Loucy (cell line): ENCODE measurements at regions not wholly inside any gene's neighbourhood (a gene's known extent, or its start where the extent isn't known, plus 50 kb on each side); places are given as distances from the start of the nearest gene placed in this dataset.
"Not testable (repeated sequence)": the region's sequence is repeated elsewhere in the genome, so short reads cannot be mapped to it uniquely, and the experiment has no call there.

Source experiments
- H2AFZ ChIP-seq: fragments of 200-600 bp; sonication (generic); 2 replicates; pipeline ENCODE4 v1.6.0; 2016; ENCODE audit warnings: antibody characterized with exemption, mild to moderate bottlenecking, low read length, moderate library complexity
- H3F3A ChIP-seq: fragments of 200-600 bp; 2 replicates; pipeline ENCODE4 v1.6.0; 2016; ENCODE audit warnings: antibody characterized with exemption, low read depth, mild to moderate bottlenecking
- H3K27me3 ChIP-seq: fragments of 200-600 bp; sonication (generic); 2 replicates; pipeline ENCODE4 v1.6.1; 2014; ENCODE audit warnings: low read length, mild to moderate bottlenecking; ENCODE audit not compliant: insufficient read depth, poor library complexity, severe bottlenecking
- H3K36me3 ChIP-seq: fragments of 200-600 bp; sonication (generic); 2 replicates; pipeline ENCODE4 v1.6.1; 2016; ENCODE audit warnings: low read length; ENCODE audit not compliant: insufficient read depth
- H3K4me1 ChIP-seq: fragments of 200-600 bp; sonication (generic); 2 replicates; pipeline ENCODE4 v1.5.1; 2014; ENCODE audit warnings: low read length, mild to moderate bottlenecking; ENCODE audit not compliant: insufficient read depth, poor library complexity, severe bottlenecking
- H3K4me2 ChIP-seq: fragments of 200-600 bp; sonication (generic); 2 replicates; pipeline ENCODE4 v1.6.0; 2014; ENCODE audit warnings: antibody characterized with exemption, low read length, low read depth, mild to moderate bottlenecking; ENCODE audit not compliant: poor library complexity, severe bottlenecking
- H3K4me3 ChIP-seq: fragments of 200-600 bp; sonication (generic); 2 replicates; pipeline ENCODE4 v1.5.1; 2014; ENCODE audit warnings: low read length, mild to moderate bottlenecking, mixed read lengths; ENCODE audit not compliant: poor library complexity, severe bottlenecking
- H3K79me2 ChIP-seq: fragments of 200-600 bp; sonication (generic); 2 replicates; pipeline ENCODE4 v1.6.1; 2014; ENCODE audit warnings: low read length; ENCODE audit not compliant: insufficient read depth
- H3K9ac ChIP-seq: fragments of 200-600 bp; sonication (generic); 2 replicates; pipeline ENCODE4 v1.6.0; 2014; ENCODE audit warnings: mild to moderate bottlenecking, low read depth, low read length, moderate library complexity; ENCODE audit not compliant: poor library complexity, severe bottlenecking
- H3K9me2 ChIP-seq: fragments of 200-600 bp; sonication (generic); replicated peaks from 2 replicates; pipeline ENCODE4 v1.6.1; 2016; ENCODE audit warnings: low read depth, low read length, mixed read lengths
- H3K9me3 ChIP-seq: fragments of 200-600 bp; sonication (generic); 2 replicates; pipeline ENCODE4 v1.6.1; 2014; ENCODE audit warnings: mild to moderate bottlenecking, antibody characterized with exemption, low read length, low read depth; ENCODE audit not compliant: insufficient read depth
- H4K20me1 ChIP-seq: fragments of 200-600 bp; sonication (generic); 2 replicates; pipeline ENCODE4 v1.6.0; 2014; ENCODE audit warnings: antibody characterized with exemption, low read length, mild to moderate bottlenecking; ENCODE audit not compliant: insufficient read depth, poor library complexity, severe bottlenecking
- CTCF ChIP-seq: fragments of 200-600 bp; sonication (generic); conservative IDR thresholded peaks from 2 replicates; pipeline ENCODE4 v1.5.1; 2014; ENCODE audit warnings: mild to moderate bottlenecking, antibody characterized with exemption, low read length
- EZH2phosphoT487 ChIP-seq: fragments of 200-600 bp; IDR thresholded peaks from 2 replicates; pipeline ENCODE4 v1.6.1; 2018; ENCODE audit warnings: antibody characterized with exemption, mild to moderate bottlenecking, moderate library complexity, borderline replicate concordance

DNA sequence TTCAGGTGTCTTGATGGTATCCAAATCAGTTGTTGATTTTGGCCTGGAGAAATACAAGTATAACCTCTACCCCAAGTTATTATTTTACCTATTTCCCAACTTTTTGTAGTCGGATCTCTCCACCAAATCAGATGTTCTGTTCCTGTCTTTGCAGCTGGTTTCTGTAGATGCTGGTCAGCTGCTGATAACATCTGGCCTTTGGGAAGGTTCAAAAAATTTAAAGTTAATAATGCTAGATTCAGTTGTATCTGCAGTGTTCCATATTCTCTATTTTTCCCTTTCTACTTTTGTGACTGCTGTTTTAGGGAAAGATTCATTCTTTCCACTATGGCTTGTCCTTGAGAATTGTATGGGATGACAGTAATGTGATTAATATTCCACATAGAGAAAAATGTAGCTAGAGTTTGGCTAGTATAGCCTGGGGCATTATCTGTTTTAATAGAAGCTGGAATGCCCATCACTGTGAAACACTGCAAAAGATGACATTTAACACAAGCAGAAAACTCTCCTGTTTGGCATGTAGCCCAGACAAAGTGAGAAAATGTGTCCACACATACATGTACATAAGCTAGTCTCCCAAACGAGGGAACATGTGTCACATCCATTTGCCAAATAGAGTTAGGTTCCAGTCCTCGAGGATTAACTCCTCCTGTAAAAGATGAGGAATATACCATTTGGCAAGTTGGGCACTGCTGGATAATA, 99.2 kb downstream of the ZNF100 start:
- H3K9me2 ChIP-seq, H2AFZ ChIP-seq, H4K20me1 ChIP-seq, H3K9me3 ChIP-seq, H3F3A ChIP-seq, H3K36me3 ChIP-seq, H3K4me3 ChIP-seq, H3K27me3 ChIP-seq, H3K4me1 ChIP-seq, H3K79me2 ChIP-seq, H3K9ac ChIP-seq, H3K4me2 ChIP-seq: not testable (repeated sequence)

DNA sequence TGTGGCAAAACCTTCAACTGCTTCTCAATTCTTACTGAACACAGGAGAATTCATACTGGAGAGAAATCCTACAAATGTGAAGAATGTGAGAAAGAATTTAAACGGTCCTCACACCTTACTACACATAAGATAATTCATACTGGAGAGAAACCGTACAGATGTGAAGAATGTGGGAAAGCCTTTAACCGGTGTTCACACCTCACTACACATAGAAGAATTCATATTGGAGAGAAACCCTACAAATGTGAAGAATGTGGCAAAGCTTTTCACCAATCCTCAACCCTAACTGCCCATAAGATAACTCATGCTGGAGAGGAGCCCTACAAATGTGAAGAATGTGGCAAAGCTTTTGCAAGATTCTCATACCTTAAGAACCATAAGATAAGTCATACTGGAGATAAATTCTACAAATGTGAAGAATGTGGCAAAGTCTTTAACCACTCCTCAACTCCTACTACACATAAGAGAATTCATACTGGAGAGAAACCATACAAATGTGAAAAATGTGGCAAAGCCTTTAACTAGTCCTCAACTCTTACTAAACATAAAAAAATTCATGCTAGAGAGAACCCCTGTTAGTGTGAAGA, 111.7 kb downstream of the ZNF100 start:
- Histone ChIP-seq H3K36me3 (no peaks in the 10 kb centered on the region), H3K9me2 (no peaks in the 10 kb centered on the region), H3K4me3 (no peak overlapping the region), H3K27me3 (no peaks in the 10 kb centered on the region), H3K4me2 (no peak overlapping the region), H3K9me3 (peaks cover 5% of the 10 kb centered on the region; the same call in 1 of the 2 replicates), H3K4me1 (no peaks in the 10 kb centered on the region), H2AFZ (no peak overlapping the region), H3K79me2 (no peaks in the 10 kb centered on the region), H4K20me1 (no peaks in the 10 kb centered on the region), H3F3A (no peaks in the 10 kb centered on the region), H3K9ac (no peak overlapping the region)
- no peak for TF ChIP-seq CTCF
- TF ChIP-seq EZH2phosphoT487 = no peak

DNA sequence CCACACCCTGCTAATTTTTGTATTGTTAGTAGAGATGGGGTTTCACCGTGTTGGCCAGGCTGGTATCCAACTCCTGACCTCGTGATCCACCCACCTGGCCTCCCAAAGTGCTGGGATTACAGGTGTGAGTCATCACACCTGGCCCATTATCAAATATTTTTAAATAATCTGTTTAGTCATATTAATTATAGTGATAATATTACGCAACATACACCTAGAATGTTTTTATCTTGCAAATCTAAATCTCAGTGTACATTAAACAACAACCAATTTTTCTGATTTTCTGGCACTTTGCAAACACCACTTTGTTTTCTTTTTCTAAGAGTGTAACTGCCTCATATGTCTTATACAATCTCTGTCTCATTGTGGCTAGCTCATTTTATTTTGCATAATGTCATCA, 115.9 kb downstream of the ZNF100 start:
- not testable (repeated sequence) for H3K9me2 ChIP-seq, H3K9ac ChIP-seq, H3K4me1 ChIP-seq, H3F3A ChIP-seq, H3K4me3 ChIP-seq, H2AFZ ChIP-seq, H3K4me2 ChIP-seq, H3K36me3 ChIP-seq, H3K9me3 ChIP-seq, H4K20me1 ChIP-seq, H3K79me2 ChIP-seq, H3K27me3 ChIP-seq

- H3K4me1 ChIP-seq = no peaks in the 10 kb centered on the region
- no peaks in the 10 kb centered on the region for H3K9me2 ChIP-seq
- H2AFZ ChIP-seq = no peak overlapping the region
- no peak overlapping the region for H3K4me3 ChIP-seq
- no peaks in the 10 kb centered on the region for H3F3A ChIP-seq
- H4K20me1 ChIP-seq = no peaks in the 10 kb centered on the region
- H3K36me3 ChIP-seq = no peaks in the 10 kb centered on the region
- H3K9ac ChIP-seq = no peak overlapping the region
- H3K27me3 ChIP-seq = no peaks in the 10 kb centered on the region
- TF ChIP-seq CTCF (no peak), EZH2phosphoT487 (no peak)
- H3K9me3 ChIP-seq = no peaks in the 10 kb centered on the region
- H3K4me2 ChIP-seq = no peak overlapping the region
- H3K79me2 ChIP-seq = no peaks in the 10 kb centered on the region
Observed at GRCh38 chr19:21638776-21639175, 128.6 kb downstream of the ZNF100 start.
